NCI-H748 (cell line): ENCODE measurements at regions not wholly inside any gene's neighbourhood (a gene's known extent, or its start where the extent isn't known, plus 50 kb on each side); places are given as distances from the start of the nearest gene placed in this dataset.
"Not testable (repeated sequence)": the region's sequence is repeated elsewhere in the genome, so short reads cannot be mapped to it uniquely, and the experiment has no call there.

Experiments
- DNase-seq: peaks from one replicate; lab custom pipeline; 2025; ENCODE audit not compliant: unreplicated experiment; lab: John Stamatoyannopoulos, UW

DNA sequence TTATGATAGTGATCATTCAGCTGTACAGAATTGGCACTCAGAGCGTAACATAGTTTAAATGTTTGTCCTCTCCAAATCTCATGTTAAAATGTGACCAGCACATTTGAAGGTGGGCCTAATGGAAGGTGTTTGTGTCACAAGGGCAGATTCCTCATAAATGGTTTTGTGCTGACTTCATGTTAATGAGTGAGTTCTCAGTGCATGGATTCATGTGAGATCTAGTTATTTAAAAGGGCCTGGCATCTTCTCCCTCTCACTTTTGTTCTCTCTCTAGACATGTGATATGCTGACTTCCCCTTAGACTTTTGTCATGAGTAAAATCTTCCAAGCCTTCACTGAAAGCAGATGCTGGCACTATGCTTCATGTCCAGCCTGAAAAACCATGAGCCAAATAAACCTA, 452.4 kb upstream of the PTCHD4 start:
- DNase-seq = no peak

DNA sequence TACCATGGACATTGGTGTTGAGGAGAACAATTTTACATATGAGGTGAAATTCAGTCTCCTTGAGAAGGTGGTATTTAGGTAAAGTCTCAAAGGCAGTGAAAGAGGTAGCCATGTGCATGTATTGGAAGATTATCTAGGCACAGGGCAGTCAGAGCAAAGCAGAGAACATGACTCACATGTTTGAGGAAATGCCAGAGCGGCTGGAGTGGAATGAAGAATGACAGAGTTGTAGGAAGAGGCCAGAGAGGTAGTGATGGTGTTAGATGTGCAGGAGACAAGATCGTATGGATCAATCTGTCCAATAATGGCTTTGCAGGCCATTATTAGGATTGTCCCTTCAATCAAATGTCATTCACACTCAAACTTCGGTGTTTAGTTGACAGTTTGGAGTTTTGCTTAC, 449.4 kb upstream of the PTCHD4 start:
- no peak for DNase-seq

GRCh38 chr6:48553467-48554189, 442.6 kb upstream of the PTCHD4 start:
- DNase-seq = no peak

DNA sequence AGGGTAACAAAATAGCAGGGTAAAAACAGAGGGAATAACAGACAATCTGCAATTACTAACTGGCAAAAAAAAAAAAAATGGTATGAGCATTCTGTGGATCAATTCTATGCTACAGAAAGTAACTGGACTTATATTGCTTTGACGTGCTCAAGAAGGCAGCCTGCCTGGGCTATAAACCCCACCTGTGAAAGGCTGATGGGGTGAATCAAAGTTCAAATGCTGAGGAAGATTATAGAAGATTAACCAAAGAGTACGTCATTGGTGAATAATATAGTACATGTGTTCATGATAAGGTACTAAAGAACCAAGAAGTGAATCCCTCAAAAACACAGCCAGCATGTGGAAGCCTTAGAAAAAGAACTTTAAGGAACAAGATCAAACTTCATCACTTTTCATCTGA, 441.9 kb upstream of the PTCHD4 start:
- DNase-seq = no peak

- no peak for DNase-seq
Observed at GRCh38 chr6:48550603-48551002, 439.6 kb upstream of the PTCHD4 start.

- no peak for DNase-seq
Observed at GRCh38 chr6:48542191-48542590, 431.2 kb upstream of the PTCHD4 start.

- DNase-seq = no peak
Observed at GRCh38 chr6:48541649-48542048, 430.7 kb upstream of the PTCHD4 start.

GRCh38 chr6:48535582-48536009, 424.6 kb upstream of the PTCHD4 start:
- peak; percentile 21 for DNase-seq

- not testable (repeated sequence) for DNase-seq
Observed at GRCh38 chr6:48530978-48531377, 420.0 kb upstream of the PTCHD4 start.

GRCh38 chr6:48525849-48526248, 414.9 kb upstream of the PTCHD4 start:
- no peak for DNase-seq

DNA sequence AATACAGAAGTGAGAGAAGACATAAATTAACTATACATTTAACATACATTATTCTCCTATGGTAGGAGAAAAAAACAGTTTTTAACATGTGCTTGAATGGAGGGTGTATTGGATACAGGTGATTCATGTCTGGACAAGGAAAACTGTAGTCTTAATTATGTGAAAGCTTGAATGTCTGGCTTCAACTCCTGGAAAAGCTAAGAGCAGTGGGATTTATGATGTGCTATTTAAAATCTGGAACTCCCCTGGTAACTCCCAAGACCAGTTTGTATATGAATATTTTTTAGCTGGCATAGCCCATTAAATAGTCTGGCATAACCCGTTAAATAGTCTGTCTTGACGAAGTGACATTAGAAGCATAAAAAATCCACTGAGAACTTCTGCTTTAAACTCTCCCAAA, 410.0 kb upstream of the PTCHD4 start:
- no peak for DNase-seq

DNA sequence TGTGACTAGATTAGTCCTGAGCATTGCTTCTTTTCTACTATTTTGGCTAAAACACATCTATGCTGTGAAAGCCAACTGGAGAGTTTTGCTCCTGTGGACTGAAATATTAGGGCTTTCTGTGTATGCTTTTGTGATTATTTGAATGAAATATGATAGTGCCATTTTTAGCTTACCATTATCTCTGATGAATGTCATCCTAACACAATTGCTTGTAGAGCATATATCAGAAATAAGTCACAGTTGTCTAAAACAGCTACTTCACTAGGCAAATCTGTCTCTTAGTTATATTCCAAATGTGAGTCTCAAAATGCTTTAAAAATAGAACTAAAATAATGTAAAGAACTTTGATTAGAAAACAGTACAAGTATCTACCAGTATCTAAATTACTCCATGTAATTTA, 401.4 kb upstream of the PTCHD4 start:
- no peak for DNase-seq

DNA sequence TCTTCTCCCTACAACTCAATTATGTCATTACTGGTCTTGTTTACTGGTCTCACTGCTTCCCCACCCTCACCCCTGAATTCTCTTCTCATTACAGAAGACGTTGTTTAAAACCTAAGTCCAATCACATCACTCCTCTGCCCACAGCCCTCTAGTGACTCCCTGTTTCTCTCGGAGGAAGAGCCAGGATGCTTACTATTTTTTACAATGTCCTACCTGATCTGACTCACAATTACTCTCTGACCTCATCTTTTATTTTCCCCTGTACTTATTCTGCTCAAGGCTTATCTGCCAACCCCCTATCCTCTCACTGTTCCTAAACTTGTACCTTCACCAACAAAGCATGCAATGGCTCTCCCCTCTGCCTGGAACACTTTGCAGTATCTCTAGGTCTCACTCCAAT, 400.4 kb upstream of the PTCHD4 start:
- DNase-seq = no peak

DNA sequence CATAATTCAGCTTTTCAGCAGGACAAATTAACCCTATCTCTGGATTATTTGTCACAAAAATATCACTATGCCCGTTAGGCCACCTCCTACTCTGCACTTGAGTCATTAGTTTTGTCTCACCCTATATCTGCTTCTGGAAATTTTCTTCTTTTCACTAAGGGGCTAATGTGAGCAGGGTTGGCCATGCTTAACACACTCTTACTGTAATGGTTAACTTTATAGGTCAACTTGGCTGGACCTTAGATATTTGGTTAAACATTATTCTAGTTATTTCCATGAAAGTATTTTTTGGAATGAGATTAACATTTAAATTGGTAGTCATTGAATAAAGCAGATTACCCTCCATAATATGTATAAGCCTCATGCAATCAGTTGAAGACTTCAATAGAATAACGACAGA, 394.6 kb upstream of the PTCHD4 start:
- DNase-seq = no peak

- not testable (repeated sequence) for DNase-seq
Observed at GRCh38 chr6:48493432-48493831, 382.4 kb upstream of the PTCHD4 start.

GRCh38 chr6:48490658-48491057, 379.7 kb upstream of the PTCHD4 start:
- peak; percentile 32 for DNase-seq

GRCh38 chr6:48486876-48487275, 375.9 kb upstream of the PTCHD4 start:
- DNase-seq = no peak

GRCh38 chr6:48486373-48486772, 375.4 kb upstream of the PTCHD4 start:
- no peak for DNase-seq

DNA sequence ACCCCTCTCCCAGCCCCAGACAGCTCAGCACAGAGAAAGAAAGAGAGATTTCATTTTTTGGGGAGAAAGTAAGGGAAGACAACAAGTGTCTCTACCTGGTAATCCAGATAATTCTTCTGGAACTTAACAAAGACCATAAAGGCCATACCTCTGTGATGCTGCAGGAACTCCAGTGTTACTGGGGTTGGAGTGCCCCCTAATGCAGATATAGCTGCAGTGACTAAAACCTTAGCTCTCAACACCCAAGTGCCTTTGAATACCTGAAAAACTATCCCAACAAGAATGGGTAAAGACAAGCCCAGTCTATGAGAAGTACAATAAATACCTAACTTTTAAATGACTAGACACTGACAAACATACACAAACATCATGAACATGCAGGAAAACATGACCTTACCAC, 365.3 kb upstream of the PTCHD4 start:
- DNase-seq = peak; percentile 78

- no peak for DNase-seq
Observed at GRCh38 chr6:48475275-48475674, 364.3 kb upstream of the PTCHD4 start.

- DNase-seq = no peak
Observed at GRCh38 chr6:48474830-48475229, 363.8 kb upstream of the PTCHD4 start.

DNA sequence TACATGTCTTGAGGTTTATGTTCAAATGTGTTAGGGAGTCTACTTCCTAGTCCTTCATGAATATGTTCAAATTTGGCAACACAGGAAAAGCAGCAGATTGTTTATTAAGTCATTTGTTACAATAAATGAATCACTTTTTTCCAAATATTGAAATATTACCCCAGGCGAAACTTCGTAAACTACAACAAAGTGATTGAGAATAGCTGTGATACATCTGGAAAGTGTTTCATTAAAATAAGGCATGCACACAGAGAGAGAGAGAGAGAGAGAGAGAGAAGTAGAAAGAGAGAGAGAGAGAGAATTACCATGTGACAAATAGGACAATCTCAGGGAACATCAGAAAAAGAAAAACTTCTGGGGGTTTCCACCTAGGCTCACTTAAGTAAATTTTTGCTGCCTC, 363.1 kb upstream of the PTCHD4 start:
- DNase-seq = no peak

- DNase-seq = no peak
Observed at GRCh38 chr6:48472535-48472934, 361.5 kb upstream of the PTCHD4 start.
